HG02588 (cell line): ENCODE measurements at regions not wholly inside any gene's neighbourhood (a gene's known extent, or its start where the extent isn't known, plus 50 kb on each side); places are given as distances from the start of the nearest gene placed in this dataset.

Experiments used
- ATAC-seq: cut with Tn5 transposase; IDR thresholded peaks from one replicate; pipeline ENCODE4 v1.9.1; 2021; ENCODE audit warnings: mild to moderate bottlenecking, moderate library complexity; ENCODE audit not compliant: unreplicated experiment

DNA sequence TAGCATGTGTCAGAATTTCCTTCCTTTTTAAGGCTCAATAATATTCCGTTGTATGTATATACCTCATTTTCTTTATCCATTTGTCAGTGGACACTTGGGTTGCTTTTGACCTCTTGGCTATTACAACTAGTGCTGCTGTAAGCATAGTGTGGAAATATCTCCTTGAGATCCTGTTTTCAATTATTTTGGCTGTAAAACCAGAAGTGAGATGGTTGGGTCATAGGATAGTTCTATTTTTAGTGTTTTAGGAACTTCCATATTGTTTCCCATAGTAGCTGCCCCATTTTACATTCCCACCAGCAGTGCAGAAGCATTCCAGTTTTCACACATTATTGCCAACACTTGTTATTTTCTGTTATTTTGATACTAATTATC, 70.4 kb upstream of the C15orf39 start:
- ATAC-seq, result no peak

DNA sequence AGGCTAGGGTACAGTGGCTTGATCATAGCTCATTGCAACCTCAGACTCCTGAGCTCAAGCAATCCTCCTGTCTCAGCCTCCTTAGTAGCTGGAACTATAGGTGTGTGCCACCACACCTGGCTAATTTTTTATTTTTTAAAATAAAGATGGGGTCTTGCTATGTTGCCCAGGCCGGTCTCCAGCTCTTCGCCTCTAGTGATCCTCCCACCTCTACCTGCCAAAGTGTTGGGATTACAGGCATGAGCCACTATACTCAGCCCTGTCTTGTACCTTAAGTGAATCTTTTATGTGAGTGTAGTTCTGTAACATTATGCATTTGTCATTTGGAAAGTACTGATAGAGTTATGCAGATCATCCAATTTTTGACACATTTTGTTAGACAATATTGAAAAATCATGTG, 66.9 kb upstream of the C15orf39 start:
- ATAC-seq, result no peak

DNA sequence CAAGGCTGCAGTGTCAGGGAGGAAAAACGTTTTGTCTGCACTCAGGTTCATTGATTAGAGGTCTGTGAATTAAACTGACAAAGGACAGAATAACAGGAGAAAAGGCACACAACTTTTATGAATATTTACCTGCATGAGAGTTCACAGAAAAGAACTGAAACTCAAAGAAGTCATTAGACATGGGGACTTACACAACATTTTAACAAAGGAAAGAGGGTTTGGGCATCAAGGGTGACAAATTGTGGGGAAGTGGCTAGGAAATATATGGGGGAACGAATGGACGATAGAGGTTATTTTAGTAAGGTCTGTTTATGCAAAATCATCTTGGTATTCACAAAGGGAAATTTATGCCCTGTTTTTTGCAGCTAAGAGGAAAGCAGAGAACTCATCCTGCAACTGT, 65.6 kb upstream of the C15orf39 start:
- ATAC-seq, result no peak

DNA sequence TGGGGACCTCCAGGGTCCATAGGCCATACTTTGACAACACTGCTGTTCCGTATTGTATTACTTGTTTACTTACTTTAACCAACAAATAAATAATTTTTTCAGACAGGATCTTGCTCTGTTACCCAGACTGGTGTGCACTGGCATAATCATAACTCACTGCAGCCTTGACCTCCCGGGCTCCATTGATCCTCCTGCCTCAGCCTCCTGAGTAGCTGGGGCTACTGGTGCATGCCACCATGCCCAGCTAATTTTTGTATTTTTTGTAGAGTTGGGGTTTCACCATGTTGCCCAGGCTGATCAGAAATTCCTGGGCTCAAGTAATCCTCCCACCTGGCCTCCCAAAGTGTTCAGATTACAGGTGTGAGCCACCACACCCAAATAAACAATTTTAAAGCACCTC, 64.9 kb upstream of the C15orf39 start:
- no peak for ATAC-seq

DNA sequence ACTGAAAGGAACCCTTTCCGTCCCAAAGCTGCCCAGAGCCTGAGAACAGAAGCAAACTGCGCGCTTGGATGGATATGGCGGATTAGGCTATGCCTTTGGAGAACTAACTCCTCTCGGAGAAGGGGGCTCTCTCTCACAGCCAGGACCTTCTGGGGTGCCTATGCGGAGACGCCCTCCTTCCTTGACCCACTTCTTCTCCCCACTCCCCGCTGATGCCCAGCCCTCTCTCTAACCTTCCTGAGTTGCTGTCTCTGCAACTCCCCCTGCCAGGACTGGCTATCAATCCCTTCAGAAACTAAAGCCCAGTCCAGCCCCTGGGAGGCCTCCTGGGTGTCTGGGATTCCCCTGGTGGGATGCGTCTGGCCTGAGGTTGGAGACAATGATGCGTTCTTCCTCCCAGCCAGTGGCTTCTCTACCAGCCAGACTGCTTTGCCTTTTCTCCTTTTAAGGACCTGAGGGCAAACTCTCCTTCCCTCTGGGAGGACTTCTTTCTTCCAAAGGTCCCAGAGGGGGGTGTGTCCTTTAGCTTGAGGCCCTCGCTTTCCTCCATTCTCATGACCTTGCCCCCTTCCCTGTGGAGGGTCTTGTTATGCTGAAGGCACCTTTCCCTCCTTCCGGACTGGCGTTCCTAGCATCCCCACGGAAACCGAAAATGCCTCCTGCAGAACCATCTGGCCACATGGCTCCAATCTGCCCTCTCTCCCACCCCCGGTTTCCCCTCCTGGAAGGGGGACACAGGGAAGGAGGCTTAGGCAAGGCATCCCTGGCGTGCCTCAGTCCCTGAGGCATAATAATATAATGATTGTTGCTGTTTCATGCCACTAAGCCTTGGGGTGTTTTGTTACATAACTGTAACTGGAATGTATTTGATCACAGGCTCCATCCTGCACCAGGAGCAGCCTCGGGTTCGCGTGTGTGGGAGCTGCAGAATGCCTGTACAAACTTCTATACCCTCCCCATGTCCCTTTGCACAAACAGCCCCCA, 63.4 kb upstream of the C15orf39 start:
- no peak for ATAC-seq

DNA sequence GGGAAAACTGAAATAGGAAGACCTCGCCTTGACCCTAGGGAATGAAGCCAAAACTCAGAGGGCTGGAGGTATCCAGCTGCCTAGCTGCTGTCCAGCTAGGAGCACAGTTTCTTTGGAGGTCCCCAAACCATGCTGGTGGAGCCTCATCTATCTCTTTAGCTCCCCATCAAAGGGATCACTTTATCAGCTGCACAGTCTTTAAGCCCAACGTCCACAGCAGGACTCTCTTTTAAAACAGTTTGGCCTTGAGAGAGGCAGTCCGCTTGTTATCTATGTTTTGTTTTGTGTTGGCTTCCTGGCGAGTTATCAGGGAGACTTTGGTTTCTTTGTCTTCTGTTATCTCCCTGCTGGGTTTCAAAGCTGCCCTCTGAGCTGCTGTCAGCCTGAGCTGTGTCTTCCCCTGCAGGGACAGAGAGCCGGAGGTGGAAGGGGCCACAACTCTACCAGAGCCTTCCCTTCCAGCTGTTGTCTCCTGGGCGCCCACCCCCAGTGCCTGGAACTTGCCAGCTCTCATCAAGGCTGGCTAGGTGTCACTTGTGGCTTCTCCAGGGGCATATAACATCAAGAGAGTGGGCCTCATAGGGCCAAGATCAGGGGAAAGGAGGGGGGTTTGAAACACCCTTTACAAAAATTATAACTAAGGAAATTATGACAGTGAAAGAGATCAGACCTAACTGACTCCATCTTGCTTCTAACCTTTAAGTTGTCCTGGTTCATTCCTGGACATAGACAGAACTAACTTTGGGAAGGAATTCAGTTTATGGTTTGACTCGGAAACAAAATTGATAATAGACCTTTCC, 61.4 kb upstream of the C15orf39 start:
- no peak for ATAC-seq

DNA sequence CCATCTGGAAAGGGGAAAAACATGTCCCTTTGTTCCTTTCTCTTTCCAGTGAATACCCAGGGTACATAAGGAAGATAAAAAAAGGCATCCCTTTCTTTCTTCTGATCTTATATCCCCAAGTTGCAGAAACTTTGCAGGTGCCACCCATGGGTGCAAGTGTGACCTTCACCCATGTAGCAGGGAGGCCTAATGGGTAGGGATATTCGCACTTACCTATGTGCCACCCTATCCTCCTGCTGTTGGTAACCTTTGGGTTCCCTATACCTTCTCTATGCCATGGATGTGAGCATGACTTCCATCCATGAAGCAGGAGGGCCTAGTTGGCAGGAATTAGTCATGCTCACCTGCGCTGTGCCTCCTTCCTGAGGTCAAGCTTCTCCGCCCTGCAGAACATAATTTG, 59.2 kb upstream of the C15orf39 start:
- no peak for ATAC-seq

DNA sequence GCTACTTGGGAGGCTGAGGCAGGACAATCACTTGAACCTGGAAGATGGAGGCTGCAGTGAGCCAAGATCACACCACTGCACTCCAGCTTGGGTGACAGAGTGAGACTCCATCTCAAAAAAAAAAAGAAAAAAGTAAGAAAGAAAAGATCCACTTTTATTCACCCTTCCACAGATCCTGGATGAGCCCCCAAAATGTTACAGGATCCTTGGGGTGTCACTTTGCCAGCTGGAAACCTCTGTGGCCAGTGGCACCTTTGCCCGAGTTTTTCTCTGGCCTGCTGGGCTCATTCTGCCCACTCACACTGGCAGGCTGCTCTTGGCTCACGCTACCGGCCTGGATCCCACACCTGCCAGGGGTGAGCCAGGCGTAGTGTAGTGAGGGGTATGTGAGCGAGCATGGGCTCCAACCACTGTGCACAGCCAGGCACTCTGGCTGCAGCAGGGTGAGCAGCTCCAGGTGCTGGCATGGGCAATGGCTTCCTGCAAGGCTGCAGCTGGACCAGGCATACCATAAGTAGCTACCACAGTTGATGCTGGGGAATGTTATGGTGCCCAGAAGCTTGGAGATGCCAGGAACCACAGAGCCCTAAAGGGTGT, 57.8 kb upstream of the C15orf39 start:
- no peak for ATAC-seq

DNA sequence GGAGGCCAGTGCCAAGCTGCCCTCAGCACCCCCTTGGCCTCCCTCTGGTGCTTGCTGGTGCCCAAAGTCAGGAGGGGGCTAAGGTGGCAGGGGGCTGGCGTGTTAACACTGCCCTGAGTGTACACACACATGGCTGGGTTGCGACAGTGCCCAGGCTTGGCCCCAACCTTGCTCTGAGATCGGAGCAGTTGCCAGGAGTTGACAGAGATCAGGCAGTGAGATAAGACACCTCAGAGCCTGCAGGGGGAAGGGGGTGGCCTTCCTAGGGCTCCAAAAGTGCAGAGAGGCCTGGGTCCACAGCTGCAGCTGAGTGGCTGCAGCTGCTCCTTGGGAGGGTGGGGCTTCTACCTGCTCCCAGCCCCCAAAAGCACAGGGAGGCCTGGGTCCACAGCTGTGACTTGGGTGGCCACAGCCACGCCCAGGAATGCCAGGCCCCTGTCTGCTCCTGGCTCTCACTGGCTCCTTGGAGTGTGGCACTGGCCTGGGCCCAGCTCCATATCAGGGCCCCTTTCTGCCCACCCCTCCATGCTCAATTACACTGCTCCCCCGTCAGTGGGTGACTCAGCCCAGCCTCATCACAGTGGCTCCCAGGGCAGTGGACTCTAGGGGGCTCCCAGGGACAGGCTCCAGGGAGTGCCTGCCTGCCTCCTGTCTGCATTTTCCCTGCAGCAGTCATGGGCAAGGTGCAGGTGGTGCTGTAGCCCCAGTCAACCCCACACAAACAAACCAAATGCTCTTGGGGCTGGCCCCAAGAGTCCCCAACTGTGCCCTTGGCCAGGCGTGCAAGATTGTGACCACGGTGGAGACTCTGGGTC, 56.4 kb upstream of the C15orf39 start:
- no peak for ATAC-seq

DNA sequence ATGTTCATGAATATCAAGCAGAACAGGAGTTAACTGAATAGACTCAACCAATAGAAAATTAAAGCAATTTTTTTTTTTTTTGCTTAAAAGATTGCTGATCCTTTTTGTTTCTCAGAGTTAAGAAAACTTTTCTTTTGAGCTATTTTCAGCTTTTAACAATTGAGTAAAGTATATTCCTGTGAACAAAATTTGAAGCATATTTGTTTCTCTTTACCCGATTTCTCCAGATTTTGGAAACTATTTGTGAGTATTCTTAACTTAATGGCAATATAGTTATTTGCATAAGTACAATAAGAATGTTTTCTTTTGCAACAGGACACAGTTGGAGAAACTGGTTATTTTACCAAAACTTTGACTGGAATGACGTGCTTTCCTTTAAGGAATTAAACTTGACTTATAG, 53.4 kb upstream of the C15orf39 start:
- no peak for ATAC-seq

DNA sequence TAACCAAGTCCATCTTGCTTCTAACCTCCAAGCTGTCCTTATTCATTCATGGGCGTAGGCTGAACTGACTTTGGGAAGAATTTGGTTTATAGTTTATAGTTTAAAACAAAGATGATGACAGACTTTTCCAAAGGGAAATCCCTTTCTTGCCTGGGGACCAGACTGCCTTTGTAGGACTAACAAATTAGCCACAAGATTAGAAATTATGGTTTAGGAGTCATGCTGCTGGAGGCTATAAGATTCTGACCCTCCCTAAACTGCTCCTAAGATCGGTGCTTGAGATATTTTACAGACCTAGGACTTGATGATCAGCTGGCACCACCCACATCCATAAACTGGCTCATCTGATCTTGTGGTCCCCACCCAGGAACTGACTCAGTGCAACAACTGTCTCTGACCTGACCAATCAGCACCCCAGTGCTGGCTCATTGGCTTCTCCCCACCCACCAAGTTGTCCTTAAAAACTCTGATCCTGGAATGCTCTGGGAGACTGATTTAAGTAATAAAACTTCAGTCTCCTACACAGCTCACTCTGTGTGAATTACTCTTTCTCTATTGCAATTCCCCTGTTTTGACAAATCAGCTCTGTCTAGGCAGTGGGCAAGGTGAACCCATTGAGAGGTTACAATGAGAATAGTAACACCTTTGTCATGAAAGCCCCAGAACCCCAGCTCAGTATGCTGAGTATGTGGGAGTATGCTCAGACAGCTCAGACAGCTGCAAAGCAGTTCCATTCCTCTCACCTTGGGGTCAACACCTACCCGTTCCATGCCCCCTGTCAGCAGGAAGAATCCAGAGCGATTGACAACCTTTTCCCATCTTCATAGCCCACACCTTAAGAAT, 51.6 kb upstream of the C15orf39 start:
- no peak for ATAC-seq

DNA sequence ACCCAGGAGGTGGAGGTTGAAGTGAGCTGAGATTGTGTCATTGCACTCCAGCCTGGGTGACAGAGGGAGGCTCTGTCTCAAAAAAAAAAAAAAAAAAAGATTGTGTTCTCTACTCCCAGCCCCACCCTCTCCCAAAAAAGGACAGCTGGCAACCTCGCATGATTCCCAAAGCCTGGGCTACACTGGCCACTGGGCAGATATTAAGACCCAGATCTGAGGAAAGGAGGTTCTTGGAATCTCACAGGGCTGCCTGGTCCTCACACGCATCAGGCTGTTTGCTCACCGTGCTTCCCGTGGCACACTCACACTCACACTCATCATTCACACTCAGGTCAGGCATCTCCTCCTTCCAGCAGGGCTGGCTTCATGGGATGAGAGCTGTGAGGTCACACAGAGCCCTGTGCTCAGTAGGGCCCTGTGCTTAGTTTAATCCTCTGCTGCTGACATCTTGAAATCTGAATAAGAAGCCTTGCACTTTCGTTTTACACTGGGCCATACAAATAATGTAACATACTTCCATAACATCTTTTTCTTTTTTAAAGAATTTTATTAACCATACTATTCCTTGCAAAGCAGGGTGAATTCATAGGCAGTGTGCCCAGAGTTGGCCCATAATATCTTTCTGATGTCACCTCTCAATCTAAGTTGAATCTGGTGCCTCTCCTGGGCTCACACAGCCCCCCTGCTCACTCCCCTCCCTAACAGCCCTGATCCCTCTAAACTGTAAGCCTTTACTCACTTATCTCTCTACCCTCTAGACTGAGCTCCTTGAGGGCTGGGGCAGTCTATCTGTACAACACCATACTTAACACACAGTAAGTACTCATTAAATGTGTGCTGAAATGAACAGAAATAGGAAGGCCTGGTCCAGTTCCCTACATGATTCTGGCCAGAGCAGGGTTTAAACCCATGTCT, 50.2 kb upstream of the C15orf39 start:
- no peak for ATAC-seq
